Lower leg skin (tissue), 3 donors: ENCODE measurements at regions not wholly inside any gene's neighbourhood (a gene's known extent, or its start where the extent isn't known, plus 50 kb on each side); places are given as distances from the start of the nearest gene placed in this dataset.
"Not testable (repeated sequence)": the region's sequence is repeated elsewhere in the genome, so short reads cannot be mapped to it uniquely, and the experiment has no call there.

Experiments used
- CTCF ChIP-seq, 3 donors: fragments of 450-650 bp; IDR thresholded peaks; one replicate each; pipeline ENCODE4 v1.5.1; 2016; ENCODE audit warnings: antibody characterized with exemption in 3 of 3, mild to moderate bottlenecking in 3 of 3, moderate library complexity in 2 of 3
- POLR2A ChIP-seq, 2 donors: fragments of 450-650 bp; IDR thresholded peaks; one replicate each; pipeline ENCODE4 v1.6.1; 2016 to 2017; ENCODE audit warnings: antibody characterized with exemption in 2 of 2, mild to moderate bottlenecking in 1 of 2, moderate library complexity in 1 of 2

GRCh38 chr1:67907467-67907866 is 74.2 kb upstream of the GNG12 start:
- TF ChIP-seq CTCF, POLR2A (IDR thresholded peaks at IDR 0.05): not testable (repeated sequence)
